Activated B cell treated with CpG ODN at 0.5 μM for 24 hours (primary cell): ENCODE measurements at regions not wholly inside any gene's neighbourhood (a gene's known extent, or its start where the extent isn't known, plus 50 kb on each side); places are given as distances from the start of the nearest gene placed in this dataset.

Source experiments
- ATAC-seq: fragments of 200-7000 bp; cut with Tn5 transposase; one replicate; pipeline ENCODE4 v1.10.0; 2021; ENCODE audit warnings: low read depth, mild to moderate bottlenecking, moderate library complexity
- CTCF ChIA-PET: fragments of 350-600 bp; sonication (Branson Sonifier 250); formaldehyde crosslinking; loops from one replicate; lab custom pipeline; 2021; ENCODE audit warnings: antibody characterized with exemption; lab: Charles Lee
- POLR2A ChIA-PET: fragments of 350-600 bp; sonication (Branson Sonifier 250); formaldehyde crosslinking; loops from one replicate; lab custom pipeline; 2021; ENCODE audit warnings: antibody characterized with exemption; lab: Charles Lee
- DNase-seq: peaks from one replicate; pipeline ENCODE4 v3.0.0; 2022
- H3K27ac Mint-ChIP-seq: one replicate; pipeline ENCODE4 v1.8.0; 2020; ENCODE audit warnings: mixed read lengths
- H3K27me3 Mint-ChIP-seq: one replicate; pipeline ENCODE4 v1.8.0; 2021; ENCODE audit warnings: mixed read lengths
- H3K36me3 Mint-ChIP-seq: one replicate; pipeline ENCODE4 v1.8.0; 2021; ENCODE audit warnings: low read depth, mixed read lengths
- H3K4me1 Mint-ChIP-seq: one replicate; pipeline ENCODE4 v1.8.0; 2021; ENCODE audit warnings: mixed read lengths
- H3K4me3 Mint-ChIP-seq: one replicate; pipeline ENCODE4 v1.8.0; 2020; ENCODE audit warnings: mild to moderate bottlenecking, mixed read lengths
- H3K9me3 Mint-ChIP-seq: one replicate; pipeline ENCODE4 v1.8.0; 2020; ENCODE audit warnings: mixed read lengths
- intact Hi-C: fragments of 100-400 bp; cut with micrococcal nuclease; formaldehyde crosslinking; loops from one replicate; pipeline ENCODE4 v1.15.1; 2024
- TF ChIP-seq, protein P1 (sequence below): fragments of 200-600 bp; IDR thresholded peaks from one replicate; pipeline ENCODE4 v1.8.0; 2022; ENCODE audit warnings: antibody characterized with exemption, mild to moderate bottlenecking

DNA sequence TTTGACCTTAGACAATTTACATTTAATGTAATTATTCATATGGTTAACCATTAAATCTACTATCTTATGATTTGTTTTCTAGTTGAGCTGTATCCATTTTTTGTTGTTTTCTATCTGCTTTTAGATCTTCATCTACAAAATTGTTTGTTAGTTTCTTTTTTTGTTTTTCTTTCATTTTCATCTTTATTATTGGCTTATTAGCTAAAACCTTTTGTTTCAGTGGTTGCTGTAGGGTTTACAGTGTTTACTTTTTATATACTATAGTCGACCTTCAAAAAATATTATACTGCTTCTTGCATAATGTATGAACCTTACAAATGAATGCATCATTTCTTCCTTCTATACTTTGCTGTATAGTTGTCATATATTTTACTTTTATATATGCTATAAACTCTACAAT, 651.6 kb upstream of the PLXNA2 start:
- ChIA-PET CTCF (no interaction called here), POLR2A (no interaction called here)
- no peaks in the 10 kb centered on the region for H3K4me1 Mint-ChIP-seq
- no peaks in the 10 kb centered on the region for H3K27me3 Mint-ChIP-seq
- H3K9me3 Mint-ChIP-seq = peaks cover 2% of the 10 kb centered on the region
- intact Hi-C loops = no loop called here
- H3K36me3 Mint-ChIP-seq = no peaks in the 10 kb centered on the region
- H3K4me3 Mint-ChIP-seq = no peak overlapping the region
- TF ChIP-seq, protein P1, sequence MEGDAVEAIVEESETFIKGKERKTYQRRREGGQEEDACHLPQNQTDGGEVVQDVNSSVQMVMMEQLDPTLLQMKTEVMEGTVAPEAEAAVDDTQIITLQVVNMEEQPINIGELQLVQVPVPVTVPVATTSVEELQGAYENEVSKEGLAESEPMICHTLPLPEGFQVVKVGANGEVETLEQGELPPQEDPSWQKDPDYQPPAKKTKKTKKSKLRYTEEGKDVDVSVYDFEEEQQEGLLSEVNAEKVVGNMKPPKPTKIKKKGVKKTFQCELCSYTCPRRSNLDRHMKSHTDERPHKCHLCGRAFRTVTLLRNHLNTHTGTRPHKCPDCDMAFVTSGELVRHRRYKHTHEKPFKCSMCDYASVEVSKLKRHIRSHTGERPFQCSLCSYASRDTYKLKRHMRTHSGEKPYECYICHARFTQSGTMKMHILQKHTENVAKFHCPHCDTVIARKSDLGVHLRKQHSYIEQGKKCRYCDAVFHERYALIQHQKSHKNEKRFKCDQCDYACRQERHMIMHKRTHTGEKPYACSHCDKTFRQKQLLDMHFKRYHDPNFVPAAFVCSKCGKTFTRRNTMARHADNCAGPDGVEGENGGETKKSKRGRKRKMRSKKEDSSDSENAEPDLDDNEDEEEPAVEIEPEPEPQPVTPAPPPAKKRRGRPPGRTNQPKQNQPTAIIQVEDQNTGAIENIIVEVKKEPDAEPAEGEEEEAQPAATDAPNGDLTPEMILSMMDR = no peak
- H3K27ac Mint-ChIP-seq = no peak overlapping the region
- no peak for DNase-seq
- no peak for ATAC-seq

DNA sequence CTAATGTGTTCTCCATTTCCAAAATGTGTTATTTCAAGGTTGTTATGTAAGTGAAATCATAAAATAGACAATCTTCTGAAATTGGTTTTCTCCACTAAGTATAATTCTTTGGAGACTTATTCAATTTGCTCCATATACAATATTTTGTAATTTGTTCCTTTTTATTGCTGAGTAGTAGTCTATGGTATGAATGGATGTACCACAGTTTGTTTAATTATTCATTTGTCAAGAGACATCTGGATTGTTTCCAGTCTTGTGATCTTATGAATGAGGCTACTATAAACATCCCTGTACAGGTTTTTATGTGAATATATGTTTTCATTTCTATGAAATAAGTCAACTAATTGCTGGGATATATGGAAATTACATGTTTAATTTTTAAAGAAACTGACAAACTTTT, 652.6 kb upstream of the PLXNA2 start:
- no peaks in the 10 kb centered on the region for H3K4me1 Mint-ChIP-seq
- no peaks in the 10 kb centered on the region for H3K36me3 Mint-ChIP-seq
- CTCF ChIA-PET = no interaction called here
- TF ChIP-seq, protein P1 = no peak
- intact Hi-C loops = no loop called here
- POLR2A ChIA-PET = no interaction called here
- ATAC-seq (no peak), DNase-seq (no peak)
- no peak overlapping the region for H3K27ac Mint-ChIP-seq
- no peaks in the 10 kb centered on the region for H3K27me3 Mint-ChIP-seq
- peaks cover 2% of the 10 kb centered on the region for H3K9me3 Mint-ChIP-seq
- no peak overlapping the region for H3K4me3 Mint-ChIP-seq

DNA sequence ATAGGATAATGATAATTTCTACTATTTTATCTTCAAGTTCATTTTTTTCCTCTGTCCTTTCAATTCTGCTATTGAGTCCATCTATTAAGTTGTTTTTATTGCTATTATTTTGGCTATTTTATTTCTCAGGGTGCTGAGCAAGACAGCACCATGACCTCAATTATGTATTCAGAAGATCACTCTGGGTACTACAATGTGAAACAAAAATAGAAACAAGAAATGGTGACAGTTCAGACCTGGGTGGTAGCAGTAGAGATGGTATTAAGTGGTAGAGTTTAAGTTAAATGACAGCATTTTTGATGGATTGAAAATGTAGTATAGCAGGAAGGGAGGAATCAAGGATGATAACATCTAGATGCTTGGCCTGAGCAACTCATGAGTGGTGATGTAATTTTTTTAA, 655.3 kb upstream of the PLXNA2 start:
- ATAC-seq = no peak
- Mint-ChIP-seq H3K36me3 (no peaks in the 10 kb centered on the region), H3K4me3 (no peak overlapping the region), H3K27me3 (no peaks in the 10 kb centered on the region), H3K4me1 (no peaks in the 10 kb centered on the region), H3K27ac (no peak overlapping the region), H3K9me3 (peaks cover 2% of the 10 kb centered on the region)
- TF ChIP-seq, protein P1 = no peak
- intact Hi-C loops = no loop called here
- no peak for DNase-seq
- ChIA-PET CTCF (no interaction called here), POLR2A (no interaction called here)

DNA sequence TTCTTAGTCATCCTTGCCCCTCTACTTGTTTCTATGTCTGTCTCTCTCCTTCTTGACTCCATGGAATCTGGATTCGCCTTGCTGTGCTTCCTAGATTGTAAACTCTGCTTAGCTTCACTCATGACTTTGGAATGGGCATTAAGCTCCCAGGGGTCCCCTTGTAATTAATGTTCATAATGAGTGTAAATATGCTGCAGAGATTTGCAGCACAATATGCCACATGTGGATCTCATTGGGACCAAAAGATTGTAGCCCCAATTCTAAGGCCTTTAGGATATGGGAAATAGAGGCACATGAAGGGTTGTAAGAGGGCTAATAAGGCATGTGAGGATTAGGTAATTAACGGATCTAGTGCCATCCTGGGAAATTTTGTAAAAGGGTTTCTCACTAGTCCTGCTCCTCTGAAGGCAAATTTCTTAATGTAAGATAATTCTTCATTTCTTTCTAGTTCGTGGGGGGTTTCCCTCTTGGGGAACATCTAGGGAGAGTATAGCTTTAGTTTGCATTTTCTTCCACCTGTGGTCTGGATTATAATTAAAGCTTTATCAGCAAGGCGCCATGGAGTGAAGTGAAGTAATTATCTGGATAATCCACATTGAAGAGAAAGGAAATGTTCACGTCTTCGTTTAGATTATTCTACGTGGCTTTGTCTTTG, 659.2 kb upstream of the PLXNA2 start:
- ChIA-PET CTCF (no interaction called here), POLR2A (no interaction called here)
- Mint-ChIP-seq H3K27ac (no peak overlapping the region), H3K36me3 (no peaks in the 10 kb centered on the region), H3K4me3 (no peak overlapping the region), H3K9me3 (no peaks in the 10 kb centered on the region), H3K4me1 (no peaks in the 10 kb centered on the region), H3K27me3 (no peaks in the 10 kb centered on the region)
- TF ChIP-seq, protein P1 = no peak
- DNase-seq = no peak
- intact Hi-C loops = no loop called here
- no peak for ATAC-seq

DNA sequence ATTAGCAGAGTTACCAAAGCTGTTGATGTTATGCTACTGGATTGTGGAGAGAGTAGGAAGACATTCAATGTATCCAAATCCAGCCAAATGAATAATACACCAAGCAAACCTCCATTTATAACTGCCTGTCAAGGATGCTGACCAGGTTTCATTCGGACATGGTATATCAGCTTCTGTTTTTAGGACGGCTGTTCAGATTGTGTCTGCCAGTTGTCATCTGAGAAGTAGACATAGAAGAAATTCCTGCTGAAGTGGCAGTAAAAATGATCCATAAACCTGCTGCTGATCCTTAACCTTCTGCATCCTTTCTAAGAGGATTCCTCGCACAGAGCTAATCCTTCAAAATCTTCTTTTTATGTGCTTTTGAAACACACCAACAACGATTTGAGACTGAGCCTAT, 663.6 kb upstream of the PLXNA2 start:
- H3K4me3 Mint-ChIP-seq = no peak overlapping the region
- H3K27me3 Mint-ChIP-seq = peaks cover 2% of the 10 kb centered on the region
- H3K9me3 Mint-ChIP-seq = no peaks in the 10 kb centered on the region
- H3K27ac Mint-ChIP-seq = no peak overlapping the region
- POLR2A ChIA-PET = no interaction called here
- DNase-seq = no peak
- no peaks in the 10 kb centered on the region for H3K4me1 Mint-ChIP-seq
- TF ChIP-seq, protein P1 = no peak
- no peak for ATAC-seq
- intact Hi-C loops = no loop called here
- H3K36me3 Mint-ChIP-seq = no peaks in the 10 kb centered on the region
- CTCF ChIA-PET = no interaction called here
